ENCODE measurements at regions not wholly inside any gene's neighbourhood (a gene's known extent, or its start where the extent isn't known, plus 50 kb on each side); places are given as distances from the start of the nearest gene placed in this dataset.

DNA sequence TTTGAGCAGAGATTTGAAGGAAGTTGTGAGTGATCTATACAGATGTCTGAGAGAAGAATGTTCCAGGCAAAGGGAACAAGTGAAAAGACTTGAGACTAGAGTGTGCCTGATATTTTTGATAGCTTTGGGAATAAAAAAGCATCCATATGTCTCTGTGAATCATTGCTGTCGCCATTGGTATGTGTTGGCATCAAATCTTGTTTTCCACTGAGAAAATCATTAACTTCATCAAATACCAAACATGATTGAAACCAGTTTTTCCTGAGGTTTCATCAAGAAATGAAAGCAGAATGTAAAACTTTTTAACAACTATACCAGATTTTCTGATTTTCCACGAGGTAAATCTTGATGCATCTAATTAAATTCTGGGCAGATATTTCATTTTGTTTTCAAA is 862.6 kb downstream of the DIAPH3 start:
- Histone ChIP-seq H3K27ac (ENCODE audit: low read depth in 1 of 2, low read length in 2 of 2) (no peak overlapping the region), H3K4me3 (ENCODE audit: low read length) (no peak overlapping the region), H3K9me3 (ENCODE audit: control insufficient read depth in 1 of 2, insufficient read depth in 1 of 2, low read length in 2 of 2) (no peaks in the 10 kb centered on the region), H3K36me3 (ENCODE audit: insufficient read depth, low read length) (no peaks in the 10 kb centered on the region), H3K27me3 (ENCODE audit: control insufficient read depth in 1 of 2, insufficient read depth in 2 of 2, low read length in 2 of 2) (no peaks in the 10 kb centered on the region), H3K4me1 (ENCODE audit: insufficient read depth, low read length) (no peaks in the 10 kb centered on the region)
- CTCF ChIA-PET, result no interaction called here
- Mint-ChIP-seq H3K4me3 (no peak overlapping the region), H3K4me1 (ENCODE audit: low read depth) (no peaks in the 10 kb centered on the region), H3K36me3 (ENCODE audit: low read depth) (no peaks in the 10 kb centered on the region), H3K9me3 (no peaks in the 10 kb centered on the region), H3K27me3 (no peaks in the 10 kb centered on the region), H3K27ac (no peak overlapping the region)
- POLR2A ChIA-PET, result no interaction called here
- intact Hi-C loops (cut with DNase I, micrococcal nuclease), result no loop called here
- no peak for ATAC-seq (ENCODE audit: poor library complexity)
- DNase-seq, result no peak
- TF ChIP-seq, protein P1, sequence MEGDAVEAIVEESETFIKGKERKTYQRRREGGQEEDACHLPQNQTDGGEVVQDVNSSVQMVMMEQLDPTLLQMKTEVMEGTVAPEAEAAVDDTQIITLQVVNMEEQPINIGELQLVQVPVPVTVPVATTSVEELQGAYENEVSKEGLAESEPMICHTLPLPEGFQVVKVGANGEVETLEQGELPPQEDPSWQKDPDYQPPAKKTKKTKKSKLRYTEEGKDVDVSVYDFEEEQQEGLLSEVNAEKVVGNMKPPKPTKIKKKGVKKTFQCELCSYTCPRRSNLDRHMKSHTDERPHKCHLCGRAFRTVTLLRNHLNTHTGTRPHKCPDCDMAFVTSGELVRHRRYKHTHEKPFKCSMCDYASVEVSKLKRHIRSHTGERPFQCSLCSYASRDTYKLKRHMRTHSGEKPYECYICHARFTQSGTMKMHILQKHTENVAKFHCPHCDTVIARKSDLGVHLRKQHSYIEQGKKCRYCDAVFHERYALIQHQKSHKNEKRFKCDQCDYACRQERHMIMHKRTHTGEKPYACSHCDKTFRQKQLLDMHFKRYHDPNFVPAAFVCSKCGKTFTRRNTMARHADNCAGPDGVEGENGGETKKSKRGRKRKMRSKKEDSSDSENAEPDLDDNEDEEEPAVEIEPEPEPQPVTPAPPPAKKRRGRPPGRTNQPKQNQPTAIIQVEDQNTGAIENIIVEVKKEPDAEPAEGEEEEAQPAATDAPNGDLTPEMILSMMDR (IDR thresholded peaks at IDR 0.05), result no peak

DNA sequence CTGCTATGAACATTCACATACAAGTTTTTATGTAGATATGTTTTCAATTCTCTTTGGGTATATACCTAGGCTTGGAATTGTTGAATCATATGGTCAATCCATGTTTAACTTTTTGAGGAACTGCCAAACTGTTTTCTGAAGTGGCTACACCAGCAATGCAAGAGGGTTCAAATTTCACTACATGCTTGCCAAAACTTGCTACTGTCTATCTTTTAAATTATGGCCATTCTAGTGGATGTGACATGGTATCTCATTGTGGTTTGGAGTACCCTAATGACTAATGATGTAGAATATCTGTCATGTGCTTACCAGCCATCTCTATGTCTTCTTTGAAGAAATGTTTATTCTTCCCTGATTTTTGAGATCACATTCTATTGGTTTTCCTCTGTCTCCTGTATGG is 860.3 kb downstream of the DIAPH3 start:
- ChIA-PET CTCF (no interaction called here), POLR2A (no interaction called here)
- intact Hi-C loops (cut with DNase I, micrococcal nuclease), result no loop called here
- H3K4me3 ChIP-seq (ENCODE audit: low read length), result no peak overlapping the region
- no peaks in the 10 kb centered on the region for H3K4me1 ChIP-seq (ENCODE audit: insufficient read depth, low read length)
- no peak overlapping the region for H3K4me3 Mint-ChIP-seq
- peaks cover 0 to 7% of the 10 kb centered on the region in 2 experiments for H3K9me3 ChIP-seq (ENCODE audit: control insufficient read depth in 1 of 2, insufficient read depth in 1 of 2, low read length in 2 of 2)
- H3K27ac Mint-ChIP-seq, result no peak overlapping the region
- H3K36me3 ChIP-seq (ENCODE audit: insufficient read depth, low read length), result no peaks in the 10 kb centered on the region
- H3K27me3 ChIP-seq (ENCODE audit: control insufficient read depth in 1 of 2, insufficient read depth in 2 of 2, low read length in 2 of 2), result no peaks in the 10 kb centered on the region
- TF ChIP-seq, protein P1 (IDR thresholded peaks at IDR 0.05), result no peak
- H3K4me1 Mint-ChIP-seq (ENCODE audit: low read depth), result no peaks in the 10 kb centered on the region
- peaks cover 11% of the 10 kb centered on the region for H3K27me3 Mint-ChIP-seq
- ATAC-seq (ENCODE audit: poor library complexity) (no peak), DNase-seq (no peak)
- H3K27ac ChIP-seq (ENCODE audit: low read depth in 1 of 2, low read length in 2 of 2), result no peak overlapping the region
- no peaks in the 10 kb centered on the region for H3K9me3 Mint-ChIP-seq
- H3K36me3 Mint-ChIP-seq (ENCODE audit: low read depth), result no peaks in the 10 kb centered on the region

DNA sequence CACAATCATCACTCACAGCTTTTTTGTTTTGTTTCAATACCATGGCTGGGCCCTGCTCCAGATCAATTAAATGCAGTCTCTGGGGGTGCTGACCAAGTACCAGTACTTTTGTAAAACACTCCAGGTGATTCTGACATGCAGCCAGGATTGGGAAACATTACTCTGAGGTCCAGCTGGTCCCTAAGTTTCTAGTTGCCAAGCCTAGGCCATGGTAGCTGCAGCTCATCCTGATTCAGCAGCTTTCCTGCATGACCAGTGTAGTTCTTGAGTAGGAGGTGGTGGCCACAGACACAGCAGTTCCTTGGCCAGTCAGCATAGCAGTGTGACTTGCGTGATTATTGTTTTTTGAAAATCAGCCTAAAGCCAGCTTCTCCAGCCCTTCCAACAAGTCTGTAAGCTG is 859.1 kb downstream of the DIAPH3 start:
- no peaks in the 10 kb centered on the region for H3K27me3 ChIP-seq (ENCODE audit: control insufficient read depth in 1 of 2, insufficient read depth in 2 of 2, low read length in 2 of 2)
- POLR2A ChIA-PET, result interaction anchor here (0.6 kb wide), 1 partner anchor 459 kb away, joined by 3 read pairs; no protein-coding TSS in a partner anchor

More for the DNA sequence above, 859.1 kb downstream of the DIAPH3 start:
- H3K4me1 Mint-ChIP-seq (ENCODE audit: low read depth), result no peaks in the 10 kb centered on the region
- no peaks in the 10 kb centered on the region for H3K36me3 Mint-ChIP-seq (ENCODE audit: low read depth)
- peaks cover 0 to 7% of the 10 kb centered on the region in 2 experiments for H3K9me3 ChIP-seq (ENCODE audit: control insufficient read depth in 1 of 2, insufficient read depth in 1 of 2, low read length in 2 of 2)
- H3K27me3 Mint-ChIP-seq, result peaks cover 15% of the 10 kb centered on the region
- CTCF ChIA-PET, result no interaction called here
- H3K4me3 Mint-ChIP-seq, result no peak overlapping the region
- H3K4me1 ChIP-seq (ENCODE audit: insufficient read depth, low read length), result no peaks in the 10 kb centered on the region
- H3K27ac ChIP-seq (ENCODE audit: low read depth in 1 of 2, low read length in 2 of 2), result no peak overlapping the region
- no peak overlapping the region for H3K27ac Mint-ChIP-seq
- DNase-seq, result no peak
- H3K4me3 ChIP-seq (ENCODE audit: low read length), result no peak overlapping the region
- TF ChIP-seq, protein P1 (IDR thresholded peaks at IDR 0.05), result no peak
- H3K9me3 Mint-ChIP-seq, result no peaks in the 10 kb centered on the region
- no peaks in the 10 kb centered on the region for H3K36me3 ChIP-seq (ENCODE audit: insufficient read depth, low read length)
- ATAC-seq (ENCODE audit: poor library complexity), result no peak
- intact Hi-C loops (cut with DNase I, micrococcal nuclease), result no loop called here

Data from CD4-positive, alpha-beta T cell (primary cell).